Keratinocyte (primary cell): ENCODE measurements at regions not wholly inside any gene's neighbourhood (a gene's known extent, or its start where the extent isn't known, plus 50 kb on each side); places are given as distances from the start of the nearest gene placed in this dataset.

Experiments used
- DNase-seq: peaks from one replicate; pipeline ENCODE4 v3.0.0-alpha.2; 2011; ENCODE audit warnings: low read depth, missing footprints, low spot score
- FAIRE-seq: peaks from 2 replicates; lab custom pipeline; 2011; peaks lifted over from hg19 to GRCh38; lab: Jason Lieb, UNC
- H2AFZ ChIP-seq: 2 replicates; pipeline ENCODE4 v1.6.0; 2012; ENCODE audit warnings: low read length, control low read depth, inconsistent platforms; ENCODE audit not compliant: control insufficient read depth
- H3K27ac ChIP-seq: 2 replicates; pipeline ENCODE4 v1.5.1; 2011; ENCODE audit warnings: low read length; ENCODE audit not compliant: control insufficient read depth, insufficient read depth
- H3K27me3 ChIP-seq: 3 replicates; pipeline ENCODE4 v1.6.0; 2011; ENCODE audit warnings: low read length; ENCODE audit not compliant: control insufficient read depth, insufficient read depth; ENCODE audit errors: extremely low read depth
- H3K36me3 ChIP-seq, 2 experiments: 2 replicates in 1 of 2; 3 replicates in 1 of 2; pipeline ENCODE4 v1.5.1; 2011; ENCODE audit warnings: low read length in 2 of 2, mild to moderate bottlenecking in 1 of 2; ENCODE audit not compliant: control insufficient read depth in 2 of 2, insufficient read depth in 2 of 2; ENCODE audit errors: extremely low read depth in 1 of 2
- H3K4me1 ChIP-seq: 3 replicates; pipeline ENCODE4 v1.5.1; 2011; ENCODE audit warnings: low read length; ENCODE audit not compliant: control insufficient read depth, insufficient read depth; ENCODE audit errors: extremely low read depth
- H3K4me2 ChIP-seq: 3 replicates; pipeline ENCODE4 v1.6.0; 2011; ENCODE audit warnings: low read depth, low read length; ENCODE audit not compliant: control insufficient read depth, insufficient read depth; ENCODE audit errors: extremely low read depth
- H3K4me3 ChIP-seq, 3 experiments: fragments of 200-600 bp in 1 of 3; sonication (generic) in 1 of 3; 2 replicates in 2 of 3; 3 replicates in 1 of 3; pipeline ENCODE4 v1.5.1; 2011 to 2016; ENCODE audit warnings: low read length in 3 of 3, mild to moderate bottlenecking in 3 of 3, control low read depth in 2 of 3, inconsistent platforms in 1 of 3, low read depth in 1 of 3, mixed read lengths in 1 of 3, mixed run types in 1 of 3, moderate library complexity in 1 of 3; ENCODE audit not compliant: control insufficient read depth in 2 of 3, insufficient read depth in 2 of 3; ENCODE audit errors: extremely low read depth in 1 of 3
- H3K79me2 ChIP-seq: 2 replicates; pipeline ENCODE4 v1.6.0; 2012; ENCODE audit warnings: low read length; ENCODE audit not compliant: control insufficient read depth, insufficient read depth
- H3K9ac ChIP-seq: 3 replicates; pipeline ENCODE4 v1.6.0; 2011; ENCODE audit warnings: low read length; ENCODE audit not compliant: control insufficient read depth, insufficient read depth; ENCODE audit errors: extremely low read depth
- H3K9me1 ChIP-seq: 3 replicates; pipeline ENCODE4 v1.6.0; 2011; ENCODE audit warnings: low read length; ENCODE audit not compliant: control insufficient read depth, insufficient read depth; ENCODE audit errors: extremely low read depth
- H3K9me3 ChIP-seq: 2 replicates; pipeline ENCODE4 v1.5.1; 2012; ENCODE audit warnings: low read depth, low read length; ENCODE audit not compliant: control insufficient read depth
- H4K20me1 ChIP-seq: 3 replicates; pipeline ENCODE4 v1.6.0; 2011; ENCODE audit warnings: low read length; ENCODE audit not compliant: control insufficient read depth, insufficient read depth; ENCODE audit errors: extremely low read depth
- CTCF ChIP-seq, 3 experiments: IDR thresholded peaks in 1 of 3; conservative IDR thresholded peaks in 1 of 3; optimal IDR thresholded peaks in 1 of 3; 2 replicates in 2 of 3; 3 replicates in 1 of 3; pipeline versions ENCODE3 to v1.5.1; 2011; ENCODE audit warnings: low read length in 3 of 3, mild to moderate bottlenecking in 3 of 3, moderate library complexity in 2 of 3, control low read depth in 1 of 3, inconsistent platforms in 1 of 3; ENCODE audit not compliant: insufficient read depth in 2 of 3; ENCODE audit errors: extremely low read depth in 1 of 3
- EZH2 ChIP-seq: IDR thresholded peaks from one replicate; pipeline ENCODE4 v1.6.1; 2012; ENCODE audit warnings: inconsistent platforms, mild to moderate bottlenecking, low read length, moderate library complexity
- dilution Hi-C: fragments of 300-500 bp; cut with MboI; formaldehyde crosslinking; loops from one replicate; pipeline ENCODE4 v1.7.0; 2020; ENCODE audit warnings: low sequenced_read_pairs; ENCODE audit not compliant: extremely low pct_ligation_motif_present

- no peak for FAIRE-seq
- TF ChIP-seq EZH2, result no peak
These were observed 157.1 kb downstream of the TRIML1 start for GRCh38 chr4:188296331-188296730.

GRCh38 chr4:188297873-188298272 is 158.6 kb downstream of the TRIML1 start:
- Histone ChIP-seq H4K20me1 (no peaks in the 10 kb centered on the region), H3K27me3 (no peaks in the 10 kb centered on the region), H3K4me2 (no peak overlapping the region), H3K9me1 (no peaks in the 10 kb centered on the region), H3K79me2 (no peaks in the 10 kb centered on the region), H3K4me3 (no peak overlapping the region), H3K27ac (no peak overlapping the region), H3K9ac (no peak overlapping the region), H3K9me3 (peaks cover 2% of the 10 kb centered on the region), H3K4me1 (no peaks in the 10 kb centered on the region), H3K36me3 (no peaks in the 10 kb centered on the region), H2AFZ (no peak overlapping the region)
- TF ChIP-seq CTCF (optimal IDR thresholded peaks at IDR 0.05 in 1 of 3, IDR thresholded peaks at IDR 0.05 in 1 of 3, conservative IDR thresholded peaks at IDR 0.05 in 1 of 3; ENCODE audit: extremely low read depth in 1 of 3, insufficient read depth in 2 of 3, low read length in 3 of 3), result no peak
- no peak for TF ChIP-seq EZH2
- dilution Hi-C loops, result no loop called here
- FAIRE-seq, result no peak
- DNase-seq, result no peak

More at GRCh38 chr4:188296331-188296730, 157.1 kb downstream of the TRIML1 start:
- dilution Hi-C loops, result no loop called here
- Histone ChIP-seq H4K20me1 (no peaks in the 10 kb centered on the region), H3K9me1 (no peaks in the 10 kb centered on the region), H3K9ac (no peak overlapping the region), H3K4me2 (no peak overlapping the region), H3K36me3 (no peaks in the 10 kb centered on the region), H3K27me3 (no peaks in the 10 kb centered on the region), H3K27ac (no peak overlapping the region), H2AFZ (no peak overlapping the region), H3K9me3 (peaks cover 2% of the 10 kb centered on the region), H3K4me3 (no peak overlapping the region), H3K4me1 (no peaks in the 10 kb centered on the region), H3K79me2 (no peaks in the 10 kb centered on the region)
- no peak for DNase-seq

GRCh38 chr4:188299161-188299560 is 159.9 kb downstream of the TRIML1 start:
- dilution Hi-C loops, result no loop called here
- no peaks in the 10 kb centered on the region for H3K36me3 ChIP-seq
- H3K9me3 ChIP-seq, result peaks cover 2% of the 10 kb centered on the region
- no peaks in the 10 kb centered on the region for H4K20me1 ChIP-seq
- no peak overlapping the region for H3K27ac ChIP-seq
- H3K4me2 ChIP-seq, result no peak overlapping the region
- no peaks in the 10 kb centered on the region for H3K9me1 ChIP-seq
- FAIRE-seq (no peak), DNase-seq (no peak)
- H2AFZ ChIP-seq, result no peak overlapping the region
- no peaks in the 10 kb centered on the region for H3K4me1 ChIP-seq
- TF ChIP-seq CTCF (optimal IDR thresholded peaks at IDR 0.05 in 1 of 3, IDR thresholded peaks at IDR 0.05 in 1 of 3, conservative IDR thresholded peaks at IDR 0.05 in 1 of 3; ENCODE audit: extremely low read depth in 1 of 3, insufficient read depth in 2 of 3, low read length in 3 of 3) (no peak), EZH2 (no peak)
- H3K9ac ChIP-seq, result no peak overlapping the region
- H3K4me3 ChIP-seq, result no peak overlapping the region
- H3K79me2 ChIP-seq, result no peaks in the 10 kb centered on the region
- no peaks in the 10 kb centered on the region for H3K27me3 ChIP-seq
